ENCODE measurements at regions not wholly inside any gene's neighbourhood (a gene's known extent, or its start where the extent isn't known, plus 50 kb on each side); places are given as distances from the start of the nearest gene placed in this dataset.
A peak's percentile ranks its signal among the peaks of the same experiment; 100 is the strongest.
"Not testable (repeated sequence)": the region's sequence is repeated elsewhere in the genome, so short reads cannot be mapped to it uniquely, and the experiment has no call there.

DNA sequence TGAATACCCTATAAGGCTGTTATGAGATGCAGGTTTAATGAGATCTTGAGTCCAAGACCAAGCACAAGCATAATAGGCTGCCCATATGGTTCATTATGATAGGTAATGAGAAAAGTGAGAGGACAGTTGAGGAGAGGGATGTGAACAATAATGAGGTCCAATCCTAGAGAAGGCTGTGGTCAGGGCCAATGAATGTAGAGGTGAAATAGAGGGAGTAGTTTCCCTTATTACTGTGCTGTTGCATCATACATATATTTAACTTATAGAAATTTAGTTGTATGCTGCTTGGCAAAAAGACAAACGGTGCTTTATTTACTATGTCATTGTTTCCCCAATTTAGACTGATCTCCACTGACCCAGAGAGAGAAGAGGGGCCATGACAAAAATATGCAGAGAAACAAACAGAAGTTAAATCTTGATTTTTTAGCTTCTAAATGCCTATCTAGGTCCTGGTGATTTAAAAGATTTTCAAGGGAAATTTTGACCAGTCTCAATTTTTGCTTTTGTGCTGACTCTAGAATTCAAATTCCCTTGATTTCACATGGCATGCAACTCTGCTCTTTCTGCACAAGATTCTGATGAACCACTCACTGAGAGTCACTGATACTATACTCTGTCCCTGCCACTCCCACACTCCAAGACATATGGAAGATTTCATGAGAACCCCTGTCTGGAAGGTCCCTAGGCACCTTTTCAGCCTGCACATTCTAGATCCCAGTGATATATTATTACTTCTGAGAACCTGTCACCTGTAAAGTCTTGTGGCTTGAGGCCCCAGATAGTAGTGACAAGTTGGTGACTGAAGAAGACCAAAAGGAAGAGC, 159.7 kb downstream of the VSIG4 start:
- no peak for DNase-seq (ENCODE audit: low spot score)

DNA sequence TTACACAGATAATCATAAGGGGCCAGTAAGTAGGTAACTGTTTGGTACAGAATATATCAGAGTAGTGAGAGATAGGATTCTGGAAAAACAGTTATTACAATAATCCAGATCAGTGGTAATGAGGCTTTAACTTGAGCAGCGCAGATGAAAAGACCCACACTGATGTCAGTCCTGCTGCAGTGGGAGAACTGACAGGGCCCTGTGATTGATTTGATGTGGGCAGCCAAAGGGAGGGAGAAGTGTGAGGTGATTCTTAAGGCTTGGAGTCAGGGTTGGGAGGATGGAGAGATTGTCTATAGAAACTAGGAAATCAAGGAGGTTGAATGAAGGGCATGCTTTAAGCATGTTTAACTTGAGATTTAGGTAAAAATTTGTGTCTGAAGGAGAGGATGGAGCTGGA, 161.4 kb downstream of the VSIG4 start:
- DNase-seq (ENCODE audit: low spot score) = no peak

DNA sequence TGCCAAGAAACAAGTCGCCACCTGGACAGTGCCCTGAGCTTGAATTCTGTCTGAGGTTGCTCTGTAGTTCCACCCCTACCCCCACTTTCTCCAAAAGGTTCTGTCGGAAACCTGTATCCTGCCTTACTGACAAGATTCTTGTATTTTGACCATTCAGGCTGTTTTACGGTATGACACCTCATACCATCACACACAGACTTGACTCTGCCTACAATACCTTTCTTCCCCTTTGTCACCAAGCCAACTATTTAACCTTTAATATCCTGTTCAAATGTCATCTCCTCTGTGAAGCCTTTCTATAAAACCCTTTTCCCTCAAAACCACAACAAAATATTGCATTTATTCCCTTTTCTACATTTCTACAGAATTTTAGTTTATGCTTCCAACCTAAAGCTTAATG, 161.9 kb downstream of the VSIG4 start:
- no peak for DNase-seq (ENCODE audit: low spot score)

DNA sequence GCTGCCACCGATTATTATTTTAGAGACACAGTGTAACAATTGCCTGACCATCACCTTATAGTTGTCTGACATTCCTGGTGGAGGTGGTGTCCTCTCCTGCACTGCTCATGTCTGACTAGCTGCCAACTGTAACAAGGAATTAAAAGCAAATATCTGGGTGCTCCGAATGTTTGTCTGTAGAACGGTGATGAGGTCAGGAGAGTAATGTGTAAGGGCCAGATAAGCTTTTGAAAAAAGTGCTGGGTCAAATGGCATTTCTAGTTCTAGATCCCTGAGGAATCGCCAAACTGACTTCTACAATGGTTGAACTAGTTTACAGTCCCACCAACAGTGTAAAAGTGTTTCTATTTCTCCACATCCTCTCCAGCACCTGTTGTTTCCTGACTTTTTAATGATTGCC, 164.3 kb downstream of the VSIG4 start:
- not testable (repeated sequence) for DNase-seq (ENCODE audit: low spot score)

DNA sequence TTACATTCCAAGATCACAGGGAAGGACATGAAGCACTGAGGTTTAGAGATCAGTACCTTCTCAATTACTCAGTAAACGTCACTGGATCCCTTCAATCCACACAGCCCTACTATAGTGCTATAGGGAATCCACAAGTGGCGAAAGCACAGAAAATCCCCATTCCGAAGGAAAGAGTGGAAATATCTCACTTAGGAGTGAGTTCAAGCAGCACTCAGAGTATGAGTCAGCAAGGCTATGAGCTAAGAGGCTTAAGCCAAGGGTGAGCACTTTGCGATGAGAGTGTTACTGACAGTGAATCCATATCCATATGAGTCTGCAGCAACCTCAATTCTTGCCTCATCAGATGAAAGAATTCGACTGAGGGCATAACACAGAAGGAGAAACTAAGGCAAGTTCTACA, 165.1 kb downstream of the VSIG4 start:
- no peak for DNase-seq (ENCODE audit: low spot score)

DNA sequence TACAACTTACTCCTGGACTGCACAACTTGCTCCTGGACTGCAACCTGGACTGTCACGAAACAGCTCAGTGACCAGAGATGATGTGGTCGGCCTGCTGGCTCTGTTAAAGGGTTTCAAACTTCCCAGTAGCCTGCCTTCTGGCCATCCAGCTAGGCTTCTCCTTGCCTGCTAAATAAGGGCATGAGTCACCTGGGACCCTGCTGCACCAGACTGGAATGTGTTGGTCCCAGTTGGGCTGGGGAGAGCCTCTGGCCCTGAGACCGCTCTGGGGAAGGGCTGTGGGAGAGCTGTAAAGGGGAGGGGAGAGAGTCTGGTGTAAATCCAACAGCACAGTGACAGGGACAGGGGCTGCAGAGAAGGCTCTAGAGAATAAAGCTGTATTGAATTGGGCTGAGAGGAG, 165.8 kb downstream of the VSIG4 start:
- DNase-seq (ENCODE audit: low spot score) = no peak

DNA sequence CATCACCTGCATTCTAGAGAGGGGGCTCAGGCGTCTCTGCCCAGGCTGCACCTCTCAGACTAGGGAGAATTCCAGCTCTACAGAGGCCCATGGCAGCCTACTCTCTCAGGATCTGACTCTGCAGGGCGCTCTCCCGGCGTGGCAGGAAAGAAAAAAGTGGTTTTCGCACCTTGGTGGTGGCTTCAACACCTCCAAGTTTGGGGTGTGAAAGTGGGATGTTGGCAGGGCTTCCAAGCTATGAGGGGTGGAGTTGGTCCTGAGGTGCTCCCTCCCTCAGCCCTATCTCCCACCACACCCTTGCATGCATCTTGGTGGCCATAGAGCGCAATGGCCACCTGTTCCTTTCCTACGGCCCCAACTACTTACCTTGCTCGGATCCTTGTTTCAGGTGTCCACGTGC, 166.5 kb downstream of the VSIG4 start:
- no peak for DNase-seq (ENCODE audit: low spot score)

DNA sequence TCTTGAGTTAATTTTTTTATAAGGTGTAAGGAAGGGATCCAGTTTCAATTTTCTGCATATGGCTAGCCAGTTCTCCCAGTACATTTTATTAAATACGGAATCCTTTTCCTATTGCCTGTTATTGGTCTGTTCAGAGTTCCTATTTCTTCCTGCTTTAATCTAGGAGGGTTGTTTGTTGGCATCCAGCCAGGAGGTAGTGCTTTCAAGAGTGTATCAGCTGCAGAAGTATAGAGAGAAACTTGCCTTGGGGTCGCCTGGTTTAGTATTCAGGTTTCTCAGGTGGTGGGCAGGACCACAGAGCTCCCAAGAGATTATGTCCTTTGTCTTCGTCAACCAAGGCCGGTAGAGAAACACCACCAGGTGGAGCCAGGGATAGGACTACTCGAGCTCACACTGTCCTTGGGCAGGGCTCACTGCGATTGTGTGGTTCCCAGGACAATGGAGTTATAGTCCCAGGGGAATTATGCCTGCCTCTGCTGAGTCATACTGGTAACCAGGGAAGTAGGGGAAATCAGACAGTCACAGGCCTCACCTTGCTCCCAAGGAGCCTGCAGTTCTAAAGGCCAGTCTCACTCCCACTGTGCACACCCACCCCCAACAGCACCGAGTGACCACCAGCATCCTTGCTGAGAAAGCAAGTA, 168.1 kb downstream of the VSIG4 start:
- DNase-seq (ENCODE audit: low spot score) = no peak

DNA sequence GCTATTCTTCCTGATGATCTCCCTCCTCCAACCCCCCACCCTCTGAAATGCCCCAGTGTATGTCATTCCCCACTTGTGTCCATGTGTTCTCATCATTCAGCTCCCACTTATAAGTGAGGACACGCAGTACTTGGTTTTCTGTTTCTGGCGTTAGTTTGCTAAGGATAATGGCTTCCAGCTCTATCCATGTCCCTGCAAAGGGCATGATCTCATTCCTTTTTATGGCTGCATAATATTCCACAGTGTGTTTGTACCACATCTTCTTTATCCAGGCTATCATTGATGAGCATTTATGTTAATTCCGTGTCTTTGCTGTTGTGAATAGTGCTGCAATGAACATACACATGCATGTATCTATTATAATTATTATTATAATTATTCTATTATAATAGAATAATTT, 169.3 kb downstream of the VSIG4 start:
- not testable (repeated sequence) for DNase-seq (ENCODE audit: low spot score)

DNA sequence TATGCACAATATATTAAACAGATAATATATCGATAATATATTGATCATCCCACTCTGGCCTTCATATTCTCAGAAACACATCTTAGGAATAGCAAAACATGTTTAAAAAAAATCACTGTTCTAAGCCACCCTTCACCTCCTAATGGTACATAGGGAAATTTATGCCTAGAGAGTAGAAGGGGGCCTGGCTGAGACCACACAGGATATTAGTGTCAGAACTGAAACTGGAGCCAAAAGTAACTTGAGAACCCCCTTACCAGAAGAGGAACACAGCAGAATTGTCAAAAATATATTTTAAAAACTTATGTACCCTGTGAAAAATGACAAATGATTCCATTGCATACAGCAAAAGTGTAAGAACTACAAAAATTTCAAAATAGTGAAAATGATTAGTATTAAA, 173.1 kb downstream of the VSIG4 start:
- DNase-seq (ENCODE audit: low spot score) = no peak

DNA sequence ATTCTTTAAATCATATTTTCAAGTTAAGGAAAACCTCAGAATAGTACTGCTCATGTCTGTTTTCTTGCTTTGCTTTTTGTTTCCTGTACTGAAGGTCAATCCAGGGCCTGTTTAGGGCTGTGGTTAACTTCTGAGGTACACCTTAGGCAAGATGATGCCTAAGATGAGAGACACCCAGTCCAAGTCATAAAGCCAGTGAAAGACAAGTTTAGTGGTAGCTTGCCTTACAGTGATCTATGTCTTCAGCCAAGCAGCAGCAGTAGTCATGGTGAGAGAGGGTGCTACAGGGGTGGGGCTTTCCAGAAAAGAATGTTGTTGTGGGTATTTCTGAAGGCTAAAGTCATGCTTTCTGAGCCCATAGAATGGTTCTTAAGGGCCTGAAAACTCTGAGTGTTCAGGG, 173.7 kb downstream of the VSIG4 start:
- DNase-seq (ENCODE audit: low spot score) = peak; percentile 54

DNA sequence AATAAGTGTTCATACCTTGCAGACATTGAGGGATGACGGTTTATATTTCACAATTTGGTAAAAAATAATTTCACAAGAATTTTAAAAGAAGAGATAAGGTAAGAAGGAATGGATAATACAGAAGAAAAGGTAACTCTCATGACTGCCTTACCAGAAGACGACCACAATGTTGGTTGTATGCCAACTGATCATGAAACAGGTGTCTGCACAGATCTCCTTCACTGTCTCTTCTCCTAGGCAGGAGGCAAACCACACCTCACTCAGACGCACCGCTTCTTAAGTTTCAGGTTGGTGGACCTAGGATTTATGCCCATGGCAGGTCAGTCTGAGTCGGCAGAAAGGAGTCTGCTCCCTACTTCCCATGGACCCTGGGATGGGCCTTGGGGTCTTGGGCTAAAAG, 177.2 kb downstream of the VSIG4 start:
- DNase-seq (ENCODE audit: low spot score) = no peak

DNA sequence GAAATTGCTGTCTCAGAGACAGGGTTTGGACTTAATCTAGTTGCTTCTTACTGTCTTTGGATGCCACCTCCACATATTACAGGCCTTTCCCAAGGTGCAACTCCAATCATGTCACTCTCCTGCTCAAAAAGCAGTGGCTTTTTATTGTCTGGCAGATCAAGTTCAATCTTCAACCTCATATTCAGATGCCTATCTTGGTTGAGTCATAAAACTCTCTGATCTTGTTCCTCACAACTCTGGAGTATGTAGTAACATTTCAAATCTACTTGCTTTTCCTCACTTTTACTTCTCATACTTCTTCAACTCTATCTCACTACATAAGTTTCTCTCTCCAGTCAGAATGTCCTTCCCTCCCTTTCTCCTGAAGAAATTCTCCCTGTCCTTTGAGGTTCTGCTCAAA, 180.6 kb downstream of the VSIG4 start:
- DNase-seq (ENCODE audit: low spot score) = no peak

DNA sequence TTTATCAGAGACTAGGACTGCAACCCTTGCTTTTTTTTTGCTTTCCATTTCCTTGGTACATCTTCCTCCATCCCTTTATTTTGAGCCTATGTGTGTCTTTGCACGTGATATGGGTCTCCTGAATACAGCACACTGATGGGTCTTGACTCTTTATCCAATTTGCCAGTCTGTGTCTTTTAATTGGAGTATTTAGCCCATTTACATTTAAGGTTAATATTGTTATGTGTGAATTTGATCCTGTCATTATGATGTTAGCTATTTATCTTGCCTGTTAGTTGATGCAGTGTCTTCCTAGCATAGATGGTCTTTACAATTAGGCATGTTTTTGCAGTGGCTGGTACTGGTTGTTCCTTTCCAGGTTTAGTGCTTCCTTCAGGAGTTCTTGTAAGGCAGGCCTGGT, 185.4 kb downstream of the VSIG4 start:
- DNase-seq (ENCODE audit: low spot score) = not testable (repeated sequence)

DNA sequence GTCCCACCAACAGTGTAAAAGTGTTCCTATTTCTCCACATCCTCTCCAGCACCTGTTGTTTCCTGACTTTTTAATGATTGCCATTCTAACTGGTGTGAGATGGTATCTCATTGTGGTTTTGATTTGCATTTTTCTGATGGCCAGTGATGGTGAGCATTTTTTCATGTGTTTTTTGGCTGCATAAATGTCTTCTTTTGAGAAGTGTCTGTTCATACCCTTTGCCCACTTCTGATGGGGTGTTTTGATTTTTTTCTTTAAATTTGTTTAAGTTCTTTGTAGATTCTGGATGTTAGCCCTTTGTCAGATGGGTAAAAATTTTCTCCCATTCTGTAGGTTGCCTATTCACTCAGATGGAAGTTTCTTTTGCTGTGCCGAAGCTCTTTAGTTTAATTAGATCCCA, 183.9 kb downstream of the MSN start:
- not testable (repeated sequence) for DNase-seq (ENCODE audit: low spot score)

DNA sequence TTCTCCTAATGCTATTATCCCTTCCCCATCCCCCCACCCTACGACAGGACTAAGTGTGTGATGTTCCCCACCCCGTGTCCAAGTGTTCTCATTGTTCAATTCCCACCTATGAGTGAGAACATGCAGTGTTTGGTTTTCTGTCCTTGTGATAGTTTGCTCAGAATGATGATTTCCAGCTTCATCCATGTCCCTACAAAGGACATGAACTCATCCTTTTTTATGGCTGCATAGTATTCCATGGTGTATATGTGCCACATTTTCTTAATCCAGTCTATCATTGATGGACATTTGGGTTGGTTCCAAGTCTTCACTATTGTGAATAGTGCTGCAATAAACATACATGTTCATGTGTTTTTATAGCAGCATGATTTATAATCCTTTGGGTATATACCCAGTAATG, 183.4 kb downstream of the MSN start:
- DNase-seq (ENCODE audit: low spot score) = not testable (repeated sequence)

DNA sequence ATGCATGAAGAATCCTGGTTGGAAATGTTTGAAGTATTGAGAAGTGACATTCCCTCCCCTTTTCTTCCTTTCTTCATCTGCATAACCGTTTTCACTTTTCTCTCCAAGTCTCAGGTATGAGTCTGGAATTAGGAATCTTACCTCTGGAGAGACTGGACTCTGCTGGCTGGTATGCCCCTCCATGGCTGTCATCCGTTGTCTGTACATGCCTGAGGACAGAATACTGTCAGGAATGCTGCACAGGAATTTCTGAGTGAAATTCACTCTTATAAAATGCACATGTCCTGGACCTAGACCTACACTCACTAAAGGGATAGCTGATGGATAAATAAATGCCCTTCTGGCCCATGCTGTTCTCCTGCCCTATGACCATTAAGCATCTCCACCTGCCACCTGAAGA, 179.5 kb downstream of the MSN start:
- no peak for DNase-seq (ENCODE audit: low spot score)

DNA sequence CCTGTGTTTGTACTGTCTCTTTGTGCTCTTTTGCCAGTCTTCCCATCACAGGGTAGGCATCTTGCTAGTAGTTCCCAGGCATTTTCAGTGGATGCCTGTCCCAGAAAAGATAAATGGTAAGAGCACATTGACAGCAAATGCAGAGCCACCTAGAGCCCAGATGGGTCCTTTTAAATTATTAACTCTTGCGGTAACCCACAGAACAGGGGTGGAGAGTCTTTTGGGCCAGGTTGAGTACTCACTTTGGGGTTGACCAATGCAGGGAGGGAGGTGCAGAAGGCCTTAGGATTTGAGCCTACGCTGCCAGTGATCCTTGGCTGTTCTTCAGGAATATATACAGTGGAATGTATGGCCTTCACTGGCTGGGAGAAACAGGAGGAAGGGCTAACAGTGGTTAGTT, 173.8 kb downstream of the MSN start:
- DNase-seq (ENCODE audit: low spot score) = no peak

DNA sequence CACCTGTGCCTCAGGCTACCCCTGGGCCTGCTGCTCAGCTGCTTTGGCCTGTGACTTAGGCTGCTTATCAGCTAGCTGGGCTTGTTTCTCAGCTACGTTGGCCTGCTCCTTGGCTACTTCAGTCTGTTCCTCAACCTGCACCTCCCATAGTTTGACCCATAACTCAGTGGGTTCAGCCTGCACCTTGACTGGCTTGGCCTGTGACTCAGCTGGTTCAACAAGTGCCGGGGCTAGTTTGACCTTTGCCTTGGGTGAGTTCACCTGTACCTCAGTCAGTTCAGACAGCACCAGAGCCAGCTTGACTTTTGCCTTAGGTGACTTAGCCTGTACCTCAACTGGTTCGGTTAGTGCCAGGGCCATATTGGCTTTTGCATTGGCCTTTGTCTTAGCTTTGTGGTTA, 171.2 kb downstream of the MSN start:
- no peak for DNase-seq (ENCODE audit: low spot score)

DNA sequence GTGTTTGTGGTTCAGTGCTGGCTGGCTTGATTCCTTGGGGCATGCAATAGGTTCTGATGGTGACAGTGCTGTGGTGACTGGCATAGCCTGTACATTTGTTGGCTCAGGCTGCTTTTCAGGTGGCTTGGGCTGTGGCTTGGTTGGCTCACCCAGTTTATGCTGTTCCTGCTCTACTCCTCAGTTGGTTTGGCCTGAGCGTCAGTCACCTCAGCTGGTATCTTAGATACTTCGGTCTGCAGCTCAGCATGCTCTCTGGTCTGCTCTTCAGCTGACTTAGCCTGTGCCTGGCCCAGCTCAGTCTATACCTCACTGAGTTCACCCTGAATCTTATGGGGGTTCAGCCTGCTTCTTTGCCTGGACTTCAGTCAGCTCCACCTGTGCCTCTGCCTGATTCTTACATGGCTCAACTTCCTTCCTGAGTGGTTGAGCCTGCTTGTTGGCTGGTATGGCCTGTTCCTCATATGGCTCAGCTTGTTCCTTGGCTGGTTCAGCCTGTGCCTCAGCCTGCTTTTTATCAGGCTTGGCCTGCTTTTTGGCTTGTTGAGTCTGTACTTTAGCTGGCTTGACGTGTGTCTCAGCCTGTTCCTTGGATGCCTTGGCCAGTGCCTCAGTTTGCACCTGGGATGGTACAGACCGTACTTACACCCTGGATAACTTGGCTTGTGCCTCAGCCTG, 170.6 kb downstream of the MSN start:
- DNase-seq (ENCODE audit: low spot score) = no peak

DNA sequence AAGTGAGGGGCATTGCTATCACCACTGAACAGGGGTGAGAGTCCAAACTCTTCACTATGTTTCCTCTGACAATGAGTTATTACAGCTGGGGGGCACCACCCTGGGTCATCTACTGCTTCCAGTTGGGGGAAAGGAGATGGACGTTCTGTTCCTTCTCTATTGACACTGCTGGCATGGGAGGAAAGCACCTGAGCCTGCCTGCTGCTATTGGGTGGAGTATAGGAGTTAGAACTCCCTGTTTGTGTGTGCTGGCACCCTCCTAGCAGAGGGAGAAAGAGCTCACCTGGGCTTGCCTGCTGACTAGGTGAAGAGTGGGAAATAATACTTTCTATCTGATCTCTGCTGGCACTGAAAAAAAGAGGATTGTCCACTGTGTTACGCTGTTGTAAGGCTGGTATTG, 163.8 kb downstream of the MSN start:
- DNase-seq (ENCODE audit: low spot score) = no peak

DNA sequence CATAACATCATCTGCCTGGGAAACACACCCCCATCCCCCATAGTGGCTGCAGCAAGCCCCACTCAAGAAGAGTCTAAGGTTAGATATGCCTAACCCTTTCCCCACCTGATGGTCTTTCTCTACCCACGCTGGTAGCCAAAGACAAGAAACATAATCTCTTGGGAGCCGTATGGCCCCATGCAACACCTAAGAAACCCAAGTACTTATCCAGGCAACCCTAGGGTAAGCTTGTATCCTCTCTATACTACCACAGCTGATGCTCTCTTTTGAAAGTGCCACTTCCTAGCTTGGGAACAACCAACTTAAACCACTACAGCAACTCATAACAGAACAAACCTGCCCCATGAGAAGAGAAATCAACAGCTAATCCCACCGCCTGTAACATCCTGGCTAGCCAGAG, 161.1 kb downstream of the MSN start:
- DNase-seq (ENCODE audit: low spot score) = no peak

DNA sequence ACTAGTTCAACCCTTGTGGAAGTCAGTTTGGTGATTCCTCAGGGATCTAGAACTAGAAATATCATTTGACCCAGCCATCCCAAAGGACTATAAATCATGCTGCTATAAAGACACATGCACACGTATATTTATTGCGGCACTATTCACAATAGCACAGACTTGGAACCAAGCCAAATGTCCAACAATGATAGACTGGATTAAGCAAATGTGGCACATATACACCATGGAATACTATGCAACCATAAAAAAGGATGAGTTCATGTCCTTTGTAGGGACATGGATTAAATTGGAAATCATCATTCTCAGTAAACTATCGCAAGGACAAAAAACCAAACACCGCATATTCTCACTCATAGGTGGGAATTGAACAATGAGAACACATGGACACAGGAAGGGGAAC, 157.8 kb downstream of the MSN start:
- not testable (repeated sequence) for DNase-seq (ENCODE audit: low spot score)

All from CD4-positive, alpha-beta T cell treated with Interleukin-2 at 100 ng/mL for 4 hours (primary cell).